Endometrium (tissue), 2 donors: ENCODE measurements at regions not wholly inside any gene's neighbourhood (a gene's known extent, or its start where the extent isn't known, plus 50 kb on each side); places are given as distances from the start of the nearest gene placed in this dataset.
"Not testable (repeated sequence)": the region's sequence is repeated elsewhere in the genome, so short reads cannot be mapped to it uniquely, and the experiment has no call there.

ENCODE experiments used
- FAIRE-seq: peaks from 2 replicates; lab custom pipeline; 2012; peaks lifted over from hg19 to GRCh38; lab: Jason Lieb, UNC
- donor health status: control.
- donor health status: control.

GRCh38 chr18:57953883-57954282 lies 90.1 kb upstream of the NEDD4L start:
- FAIRE-seq = no peak

DNA sequence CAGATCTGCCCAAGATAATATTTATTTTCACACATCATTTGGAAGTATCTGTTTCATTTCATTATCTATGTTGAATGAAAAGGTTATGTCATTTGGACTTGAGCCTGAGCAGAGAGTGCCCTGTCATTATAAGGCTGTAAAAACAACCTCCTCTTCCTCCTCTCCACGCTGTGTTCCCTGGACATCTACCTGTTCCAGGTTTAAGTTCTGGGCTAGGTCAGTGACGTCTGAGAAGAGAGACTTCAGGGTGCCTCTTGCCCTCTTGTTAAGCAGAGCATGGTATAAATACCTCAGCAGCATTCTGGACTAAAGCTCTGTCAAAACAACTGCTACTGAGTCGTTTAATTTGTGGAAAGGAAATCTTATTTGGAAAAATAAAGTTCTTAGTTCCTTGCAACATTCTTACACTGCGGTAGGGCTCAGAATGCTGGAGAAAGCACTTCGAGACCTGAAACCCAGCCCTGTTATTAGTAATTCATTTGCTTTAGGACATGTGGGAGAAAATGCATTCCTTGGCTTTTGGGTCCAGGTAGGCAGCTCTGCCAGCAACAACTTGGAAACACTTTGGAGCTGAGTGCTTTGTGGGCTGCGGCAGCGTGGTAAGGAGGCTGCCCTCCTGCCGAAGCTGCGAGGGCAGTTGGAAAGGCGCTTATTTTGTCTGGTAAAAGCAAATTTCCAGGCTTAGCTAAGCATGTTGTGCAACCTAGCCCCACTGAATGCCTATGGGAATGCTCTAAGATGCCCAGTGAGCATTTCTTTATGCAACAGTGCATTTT lies 91.8 kb upstream of the NEDD4L start:
- no peak for FAIRE-seq

DNA sequence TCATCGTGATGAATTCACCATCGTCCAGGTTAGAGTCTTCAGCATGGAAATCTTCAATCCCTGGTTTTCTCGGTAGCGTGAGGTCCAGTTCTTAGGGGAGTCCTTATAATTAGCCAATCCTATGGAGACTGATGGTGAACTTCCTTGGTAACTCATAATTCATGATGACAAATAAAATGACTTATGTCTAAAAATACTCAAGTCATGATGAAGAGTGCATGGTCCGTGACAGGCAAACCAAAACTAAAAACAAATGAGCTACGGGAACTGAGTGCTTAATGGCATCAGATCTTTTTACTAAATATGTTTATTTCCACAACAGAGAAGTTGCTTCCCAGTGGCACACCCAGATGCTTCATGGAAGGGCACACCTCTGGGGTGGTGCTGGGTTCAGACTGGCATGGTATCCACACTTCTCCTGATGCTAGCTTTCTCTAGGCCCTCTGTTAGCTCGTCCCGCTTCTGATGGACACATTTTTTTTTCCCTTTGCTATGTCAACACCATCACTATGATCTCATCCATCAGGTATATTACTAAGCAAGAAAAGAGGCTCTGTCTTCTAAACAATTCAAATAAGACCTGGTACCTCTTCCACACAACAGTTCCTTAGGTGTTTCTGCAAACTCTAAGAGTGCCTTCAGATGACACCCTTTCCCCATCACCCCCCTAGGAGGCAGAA lies 92.8 kb upstream of the NEDD4L start:
- no peak for FAIRE-seq

DNA sequence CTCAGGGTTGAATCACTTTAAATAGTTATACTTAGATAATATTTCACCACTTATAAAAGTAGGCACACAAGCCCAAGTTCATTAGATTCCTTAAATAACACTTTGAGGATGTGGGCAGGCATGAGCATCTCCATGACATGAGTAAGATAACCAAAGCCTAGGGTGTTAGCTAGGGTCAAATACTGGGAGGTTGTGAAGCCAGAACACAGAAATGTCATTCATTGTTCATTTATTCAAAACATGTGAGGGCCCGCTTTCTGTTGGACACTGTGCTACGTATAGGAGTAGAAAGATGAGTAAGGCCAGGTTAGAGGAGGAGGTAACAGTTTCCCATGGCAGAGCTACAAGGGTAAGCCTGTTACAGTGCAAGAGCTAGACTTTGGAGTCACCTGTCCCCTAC lies 93.5 kb upstream of the NEDD4L start:
- FAIRE-seq = no peak

- not testable (repeated sequence) for FAIRE-seq
Measured at GRCh38 chr18:57949335-57949734, 94.7 kb upstream of the NEDD4L start.

DNA sequence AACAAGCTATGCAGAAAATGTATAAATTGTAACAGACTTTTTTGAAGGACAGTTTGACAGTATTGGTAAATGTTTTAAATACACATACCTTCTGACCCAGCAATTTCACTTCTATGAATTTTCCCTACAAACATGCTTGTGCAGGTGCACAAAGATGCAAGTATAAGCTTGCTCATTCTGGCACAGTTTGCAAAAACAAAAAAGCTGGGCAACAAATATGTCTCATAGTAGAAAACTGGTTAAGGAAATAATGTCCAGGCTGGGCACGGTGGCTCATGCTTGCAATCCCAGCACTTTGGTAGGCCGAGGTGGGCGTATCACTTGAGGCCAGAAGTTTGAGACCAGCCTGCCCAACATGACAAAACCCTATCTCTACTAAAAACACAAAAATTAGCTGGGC lies 96.9 kb upstream of the NEDD4L start:
- FAIRE-seq = no peak

DNA sequence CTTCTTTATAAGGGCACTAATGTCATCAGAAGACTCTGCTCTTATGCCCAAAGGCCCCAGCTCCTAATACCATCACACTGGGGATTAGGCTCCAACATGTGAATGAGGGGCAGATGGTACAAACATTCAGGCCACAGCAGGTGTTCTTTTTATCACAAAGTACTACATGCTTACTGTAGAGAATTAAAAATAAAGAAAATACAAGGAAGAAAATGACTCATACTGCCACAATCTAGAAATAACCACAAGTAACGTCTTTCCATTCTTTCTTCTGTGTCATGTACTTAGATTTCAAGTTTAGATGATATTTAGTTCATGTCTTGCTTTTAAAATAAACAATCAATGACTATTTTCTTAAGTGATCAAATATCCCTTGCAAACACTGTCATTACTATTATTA lies 100.3 kb upstream of the NEDD4L start:
- FAIRE-seq = no peak

DNA sequence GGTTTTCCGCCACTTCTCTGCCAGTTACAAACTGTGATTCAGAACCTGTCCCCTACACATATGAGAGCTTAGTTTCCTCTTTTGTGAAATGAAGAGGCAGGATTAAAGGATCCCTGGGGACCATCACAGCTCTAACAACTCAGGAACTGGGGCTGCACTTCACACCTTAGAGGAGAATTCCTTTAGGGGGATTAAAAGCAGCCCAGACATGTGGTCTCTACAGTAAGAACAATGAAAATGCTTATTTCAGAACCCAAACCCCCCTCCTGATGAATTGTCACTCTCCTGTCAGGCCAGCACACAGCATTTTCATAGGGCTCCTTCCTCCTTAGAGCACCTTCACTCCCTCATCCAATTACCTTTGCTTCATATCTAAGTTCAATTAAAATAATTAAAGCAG lies 101.5 kb upstream of the NEDD4L start:
- no peak for FAIRE-seq

GRCh38 chr18:57941841-57942489 lies 102.1 kb upstream of the NEDD4L start:
- no peak for FAIRE-seq

DNA sequence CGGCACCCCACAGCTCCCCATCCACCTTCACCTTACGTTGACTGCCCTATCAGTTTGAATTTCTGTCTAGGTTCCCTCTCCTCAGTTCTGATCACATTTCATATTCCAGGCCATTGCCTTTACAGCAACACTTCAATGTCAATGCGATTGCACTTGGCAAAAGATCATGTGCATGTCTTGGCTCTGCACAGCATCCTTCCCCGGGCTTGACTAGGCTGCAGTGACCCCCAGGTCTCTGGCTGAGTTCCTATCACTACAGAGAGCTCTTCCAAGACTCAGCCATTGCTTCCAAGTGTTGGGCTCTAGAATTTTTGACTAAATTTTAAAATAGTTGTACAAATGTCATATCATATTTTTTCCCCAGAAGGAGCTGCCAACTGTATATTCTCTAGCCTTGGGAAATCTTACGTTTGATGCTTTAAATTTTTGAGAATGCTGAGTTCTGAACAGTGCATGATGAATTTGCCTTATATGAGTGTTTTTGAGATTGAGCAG lies 103.8 kb upstream of the NEDD4L start:
- FAIRE-seq = no peak

DNA sequence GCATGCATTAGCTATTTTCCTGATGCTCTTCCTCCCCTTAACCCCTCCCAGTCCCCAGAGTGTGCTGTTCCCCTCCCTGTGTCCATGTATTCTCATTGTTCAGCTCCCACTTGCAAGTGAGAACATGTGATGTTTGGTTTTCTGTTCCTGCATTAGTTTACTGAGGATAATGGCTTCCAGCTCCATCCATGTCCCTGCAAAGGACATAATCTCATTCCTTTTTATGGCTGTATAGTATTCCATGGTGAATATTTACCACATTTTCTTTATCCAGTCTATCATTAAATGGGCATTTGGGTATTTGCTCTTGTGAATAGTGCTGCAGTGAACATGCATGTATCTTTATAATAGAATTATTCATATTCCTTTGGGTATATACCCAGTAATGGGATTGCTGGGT lies 109.7 kb upstream of the NEDD4L start:
- FAIRE-seq = not testable (repeated sequence)

GRCh38 chr18:57931038-57931437 lies 113.0 kb upstream of the NEDD4L start:
- no peak for FAIRE-seq

DNA sequence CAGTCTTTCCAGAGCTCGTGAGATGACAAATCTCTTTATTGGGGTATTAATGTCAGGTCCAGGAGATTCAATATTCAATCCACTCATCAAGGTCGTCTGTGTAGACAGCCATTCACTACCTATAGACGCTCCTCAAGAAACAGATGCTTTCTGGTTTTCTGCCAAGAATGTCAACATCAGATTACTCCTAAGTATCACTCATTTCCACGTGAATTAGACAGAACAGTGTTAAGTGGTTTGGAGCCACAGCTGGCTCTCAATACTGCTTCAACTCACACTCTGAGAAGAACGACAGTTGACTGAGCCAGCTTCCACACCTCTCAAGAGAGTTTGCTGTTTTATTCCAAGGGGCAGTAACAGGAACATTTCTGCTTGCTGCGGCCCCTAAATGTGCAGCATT lies 113.5 kb upstream of the NEDD4L start:
- no peak for FAIRE-seq

- no peak for FAIRE-seq
Measured at GRCh38 chr18:57929922-57930321, 114.1 kb upstream of the NEDD4L start.

GRCh38 chr18:57928466-57928865 lies 115.6 kb upstream of the NEDD4L start:
- no peak for FAIRE-seq

DNA sequence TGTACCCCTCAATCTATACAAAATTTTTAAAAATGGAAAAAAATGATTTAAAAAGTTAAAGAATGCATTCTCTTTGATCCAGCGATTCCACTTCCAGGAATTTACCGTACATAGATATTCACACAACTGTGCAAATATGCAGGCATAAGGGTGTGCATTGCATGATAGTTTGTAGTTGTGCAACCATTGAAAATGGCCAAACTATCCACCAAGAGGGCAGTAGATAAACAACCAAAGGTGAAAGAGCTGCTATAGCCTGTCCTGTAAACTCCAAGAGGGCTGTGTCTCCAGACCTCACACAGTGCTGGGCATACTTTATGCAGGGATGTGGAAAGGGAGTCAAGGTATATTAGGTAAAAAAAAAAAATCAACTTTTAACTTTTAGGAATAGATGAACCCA lies 116.5 kb upstream of the NEDD4L start:
- FAIRE-seq = no peak

DNA sequence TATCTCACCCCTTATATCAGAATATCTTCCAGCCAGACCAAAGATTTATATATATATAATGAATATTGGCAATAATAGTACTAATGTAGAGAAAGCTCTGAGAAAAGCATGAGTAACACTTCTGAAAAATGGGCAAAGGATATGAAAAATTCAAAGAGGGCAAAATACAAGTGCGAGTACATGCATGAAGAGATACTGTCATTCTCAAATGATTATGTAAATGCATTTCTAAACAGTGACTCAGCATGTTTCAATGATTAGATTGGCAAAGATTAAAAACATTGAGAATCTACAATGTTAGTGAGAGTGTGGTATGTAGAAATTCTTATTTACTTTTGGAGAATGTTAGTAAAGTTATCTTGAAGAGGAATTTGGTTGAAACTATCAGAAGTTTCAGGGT lies 118.3 kb upstream of the NEDD4L start:
- no peak for FAIRE-seq

GRCh38 chr18:57923611-57924010 lies 120.4 kb upstream of the NEDD4L start:
- FAIRE-seq = no peak

GRCh38 chr18:57922885-57923284 lies 119.8 kb upstream of the ATP8B1 start:
- FAIRE-seq = no peak

DNA sequence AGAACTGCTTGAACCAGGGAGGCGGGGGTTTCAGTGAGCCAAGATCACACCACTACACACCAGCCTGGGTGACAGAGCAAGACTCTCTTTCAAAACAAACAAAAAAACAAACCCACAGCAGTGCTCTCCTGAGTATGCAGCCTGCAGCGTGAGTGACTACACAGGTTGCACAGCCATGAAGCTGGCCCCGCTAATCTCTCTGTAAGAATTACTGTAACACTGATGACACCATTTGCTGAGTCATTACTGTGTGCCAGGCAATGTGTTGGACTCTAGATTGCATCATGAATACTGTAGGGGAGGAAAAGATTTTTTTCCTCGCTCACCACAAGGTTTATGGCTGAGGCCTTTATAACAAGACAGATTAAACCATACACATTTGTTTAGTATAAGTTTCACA lies 118.6 kb upstream of the ATP8B1 start:
- FAIRE-seq = no peak

GRCh38 chr18:57920036-57920435 lies 116.9 kb upstream of the ATP8B1 start:
- FAIRE-seq = no peak

DNA sequence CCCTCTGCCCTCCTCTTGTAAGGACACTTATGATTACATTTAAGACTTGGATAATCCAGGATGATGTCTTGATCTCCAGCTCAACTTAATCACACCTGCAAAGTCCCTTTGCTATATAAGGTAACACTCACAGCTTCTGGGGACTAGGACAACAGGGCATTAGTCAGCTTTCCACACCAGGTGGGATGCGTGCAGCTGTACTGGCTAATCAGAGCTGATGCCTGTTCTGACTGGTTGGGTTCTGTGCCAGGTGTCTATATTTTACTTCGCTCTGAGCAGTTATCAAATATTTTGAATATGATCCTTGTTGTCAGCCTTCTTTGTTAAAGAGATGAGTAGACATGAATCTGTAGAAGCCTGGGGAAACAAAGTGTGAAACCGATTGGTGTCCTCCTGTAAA lies 115.5 kb upstream of the ATP8B1 start:
- no peak for FAIRE-seq

DNA sequence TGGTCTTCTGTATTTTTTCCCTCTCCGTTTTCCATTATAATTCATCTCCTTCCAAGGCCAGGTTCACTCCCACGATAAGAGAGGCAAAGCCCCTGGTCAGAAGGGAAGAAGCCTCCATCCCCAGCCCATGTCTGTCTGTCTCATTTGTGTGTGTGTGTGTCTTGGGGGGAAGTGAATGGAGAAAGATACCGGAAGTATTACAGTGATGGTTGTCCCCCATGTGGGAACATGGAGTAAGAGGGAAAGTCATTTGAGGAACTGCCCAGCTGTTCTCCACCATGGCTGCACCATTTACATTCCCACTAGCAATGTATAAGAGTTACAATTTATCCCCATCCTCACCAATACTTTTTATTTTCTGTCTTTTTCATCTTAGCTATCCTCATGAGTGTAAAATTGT lies 113.6 kb upstream of the ATP8B1 start:
- no peak for FAIRE-seq
